A673 (cell line): ENCODE measurements at regions not wholly inside any gene's neighbourhood (a gene's known extent, or its start where the extent isn't known, plus 50 kb on each side); places are given as distances from the start of the nearest gene placed in this dataset.

Experiments used
- BruUV-seq: library from RNA; stranded (reverse); fragments of 400-500 nt; replicated peaks from 2 replicates; lab custom pipeline; 2021; lab: Mats Ljungman, UMichigan
- CTCF ChIA-PET: fragments of 300-600 bp; sonication (Branson Sonifier 250); formaldehyde crosslinking; loops from one replicate; lab custom pipeline; 2022; ENCODE audit warnings: antibody characterized with exemption; lab: Charles Lee
- POLR2A ChIA-PET: fragments of 300-600 bp; sonication (Branson Sonifier 250); formaldehyde crosslinking; loops from one replicate; lab custom pipeline; 2022; ENCODE audit warnings: antibody characterized with exemption; ENCODE audit not compliant: low non-redundant PET; lab: Charles Lee
- DNase-seq: peaks from one replicate; pipeline ENCODE4 v3.0.0-alpha.2; 2015; ENCODE audit warnings: low spot score
- H3K27ac ChIP-seq: fragments of 200-600 bp; sonication (generic); 2 replicates; pipeline ENCODE4 v1.5.1; 2016; ENCODE audit warnings: mixed run types, low read depth, mild to moderate bottlenecking, mixed read lengths, antibody characterized with exemption, low read length; ENCODE audit not compliant: poor library complexity, severe bottlenecking
- H3K27me3 ChIP-seq: fragments of 200-600 bp; sonication (generic); replicated peaks from 2 replicates; pipeline ENCODE4 v1.6.1; 2017; ENCODE audit warnings: mixed run types, low read depth, mild to moderate bottlenecking, mixed read lengths, antibody characterized with exemption, low read length; ENCODE audit not compliant: insufficient read depth, poor library complexity
- H3K36me3 ChIP-seq: fragments of 200-600 bp; sonication (generic); 2 replicates; pipeline ENCODE4 v1.6.1; 2016; ENCODE audit warnings: mixed run types, mild to moderate bottlenecking, mixed read lengths, antibody characterized with exemption, low read length; ENCODE audit not compliant: insufficient read depth, poor library complexity, severe bottlenecking
- H3K4me1 ChIP-seq: fragments of 200-600 bp; sonication (generic); 2 replicates; pipeline ENCODE4 v1.6.1; 2017; ENCODE audit warnings: mixed run types, mild to moderate bottlenecking, mixed read lengths, antibody characterized with exemption, low read length; ENCODE audit not compliant: insufficient read depth, poor library complexity, severe bottlenecking
- H3K4me3 ChIP-seq: fragments of 200-600 bp; sonication (generic); 2 replicates; pipeline ENCODE4 v1.5.1; 2016; ENCODE audit warnings: low read depth, mixed run types, mild to moderate bottlenecking, mixed read lengths, low read length; ENCODE audit not compliant: poor library complexity, severe bottlenecking
- H3K9me3 ChIP-seq: fragments of 200-600 bp; sonication (generic); 2 replicates; pipeline ENCODE4 v1.6.1; 2016; ENCODE audit warnings: mixed run types, low read depth, mild to moderate bottlenecking, mixed read lengths, antibody characterized with exemption, low read length; ENCODE audit not compliant: poor library complexity, severe bottlenecking
- EZH2 ChIP-seq: fragments of 200-600 bp; sonication (generic); IDR thresholded peaks from 2 replicates; pipeline ENCODE4 v1.6.1; 2017; ENCODE audit warnings: borderline replicate concordance, low read depth, mild to moderate bottlenecking, mixed read lengths, antibody characterized with exemption, low read length; ENCODE audit not compliant: poor library complexity, severe bottlenecking
- intact Hi-C: fragments of 100-400 bp; cut with micrococcal nuclease; formaldehyde crosslinking; loops from one replicate; pipeline ENCODE4 v1.10.0; 2022; ENCODE audit not compliant: unreplicated experiment
- TF ChIP-seq, protein P1 (sequence below): fragments of 300-800, 200-600 bp; sonication (generic); conservative IDR thresholded peaks from 2 replicates; pipeline ENCODE4 v1.5.1; 2017; ENCODE audit warnings: low read depth, mild to moderate bottlenecking, antibody characterized with exemption, low read length, moderate library complexity, mixed read lengths

DNA sequence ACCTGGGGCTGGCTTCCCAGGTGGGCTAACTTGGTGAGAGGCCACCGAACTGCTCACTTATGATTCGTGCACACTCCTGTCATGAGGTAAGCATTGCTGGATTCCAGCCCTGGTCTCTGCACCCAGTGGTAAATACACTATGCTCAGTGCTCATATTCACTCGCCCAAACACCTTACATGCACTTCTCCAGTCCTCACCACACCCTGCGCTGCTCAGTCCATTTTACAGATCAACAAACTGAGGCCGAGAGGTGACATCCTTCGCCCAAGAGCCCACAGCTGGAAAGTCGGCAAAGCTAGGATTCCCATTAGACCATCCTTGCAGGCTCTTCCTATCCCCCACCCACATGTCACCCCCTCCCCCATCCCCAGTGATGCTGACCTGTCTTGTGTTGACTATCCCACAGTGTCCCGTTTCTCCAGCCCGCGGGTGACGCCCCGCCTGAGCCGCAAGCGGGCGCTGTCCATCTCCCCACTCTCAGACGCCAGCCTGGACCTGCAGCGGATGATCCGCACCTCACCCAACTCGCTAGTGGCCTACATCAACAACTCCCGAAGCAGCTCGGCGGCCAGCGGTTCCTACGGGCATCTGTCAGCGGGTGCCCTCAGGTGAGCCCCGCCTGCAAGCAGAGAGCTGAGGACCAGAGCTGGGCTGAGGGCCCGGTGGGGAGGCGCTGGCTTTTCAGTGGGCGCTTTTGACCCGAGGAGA, 232.8 kb downstream of the GLI2 start:
- ChIA-PET POLR2A (no interaction called here), CTCF (no interaction called here)
- H3K4me1 ChIP-seq, result no peaks in the 10 kb centered on the region
- H3K27me3 ChIP-seq, result no peaks in the 10 kb centered on the region
- H3K36me3 ChIP-seq, result no peaks in the 10 kb centered on the region
- H3K27ac ChIP-seq, result no peak overlapping the region
- no peaks in the 10 kb centered on the region for H3K9me3 ChIP-seq
- no peak overlapping the region for H3K4me3 ChIP-seq
- BruUV-seq, result no TSS peak
- no peak for DNase-seq
- intact Hi-C loops, result no loop called here
- no peak for TF ChIP-seq EZH2
- TF ChIP-seq, protein P1, sequence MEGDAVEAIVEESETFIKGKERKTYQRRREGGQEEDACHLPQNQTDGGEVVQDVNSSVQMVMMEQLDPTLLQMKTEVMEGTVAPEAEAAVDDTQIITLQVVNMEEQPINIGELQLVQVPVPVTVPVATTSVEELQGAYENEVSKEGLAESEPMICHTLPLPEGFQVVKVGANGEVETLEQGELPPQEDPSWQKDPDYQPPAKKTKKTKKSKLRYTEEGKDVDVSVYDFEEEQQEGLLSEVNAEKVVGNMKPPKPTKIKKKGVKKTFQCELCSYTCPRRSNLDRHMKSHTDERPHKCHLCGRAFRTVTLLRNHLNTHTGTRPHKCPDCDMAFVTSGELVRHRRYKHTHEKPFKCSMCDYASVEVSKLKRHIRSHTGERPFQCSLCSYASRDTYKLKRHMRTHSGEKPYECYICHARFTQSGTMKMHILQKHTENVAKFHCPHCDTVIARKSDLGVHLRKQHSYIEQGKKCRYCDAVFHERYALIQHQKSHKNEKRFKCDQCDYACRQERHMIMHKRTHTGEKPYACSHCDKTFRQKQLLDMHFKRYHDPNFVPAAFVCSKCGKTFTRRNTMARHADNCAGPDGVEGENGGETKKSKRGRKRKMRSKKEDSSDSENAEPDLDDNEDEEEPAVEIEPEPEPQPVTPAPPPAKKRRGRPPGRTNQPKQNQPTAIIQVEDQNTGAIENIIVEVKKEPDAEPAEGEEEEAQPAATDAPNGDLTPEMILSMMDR, result no peak

DNA sequence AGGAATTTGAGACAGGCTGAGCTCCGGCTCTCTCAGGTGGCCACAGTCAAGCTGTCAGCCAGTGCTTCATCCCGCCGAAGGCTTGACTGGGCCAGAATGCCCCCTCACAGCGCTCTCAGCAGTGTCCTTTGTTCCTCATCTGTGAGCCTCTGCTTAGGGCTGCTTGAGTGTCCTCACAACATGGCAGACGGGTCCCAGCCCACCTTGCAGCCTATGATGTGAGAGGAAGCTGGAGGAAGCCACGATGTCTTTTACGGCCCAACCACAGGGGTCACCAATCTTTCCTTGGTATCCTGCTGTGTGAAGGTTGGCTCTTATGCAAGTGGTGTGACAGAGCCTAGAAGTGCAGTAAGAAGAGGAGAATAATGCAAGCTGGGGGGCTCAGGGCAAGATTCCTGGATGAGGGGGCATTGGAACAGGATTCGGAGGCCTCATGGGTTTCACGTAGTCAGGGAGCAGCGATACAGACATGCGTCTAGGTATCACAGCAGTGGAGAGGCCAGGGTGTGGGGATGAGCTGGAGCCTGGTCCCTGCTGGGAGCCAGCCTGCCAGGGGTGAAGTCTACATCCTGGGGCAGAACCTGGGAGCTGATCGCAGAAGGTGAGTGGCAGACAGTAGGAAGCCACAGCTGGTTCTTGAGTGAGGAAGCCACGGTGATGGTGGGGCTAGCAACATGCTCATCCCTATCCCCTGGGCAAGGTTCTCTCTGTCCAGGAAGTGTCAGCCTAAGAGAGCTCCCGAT, 234.1 kb downstream of the GLI2 start:
- Histone ChIP-seq H3K4me3 (no peak overlapping the region), H3K27ac (no peak overlapping the region), H3K9me3 (no peaks in the 10 kb centered on the region), H3K36me3 (no peaks in the 10 kb centered on the region), H3K27me3 (no peaks in the 10 kb centered on the region), H3K4me1 (no peaks in the 10 kb centered on the region)
- BruUV-seq, result no TSS peak
- CTCF ChIA-PET, result no interaction called here
- POLR2A ChIA-PET, result no interaction called here
- TF ChIP-seq, protein P1, result no peak
- TF ChIP-seq EZH2, result no peak
- DNase-seq, result no peak
- intact Hi-C loops, result no loop called here

DNA sequence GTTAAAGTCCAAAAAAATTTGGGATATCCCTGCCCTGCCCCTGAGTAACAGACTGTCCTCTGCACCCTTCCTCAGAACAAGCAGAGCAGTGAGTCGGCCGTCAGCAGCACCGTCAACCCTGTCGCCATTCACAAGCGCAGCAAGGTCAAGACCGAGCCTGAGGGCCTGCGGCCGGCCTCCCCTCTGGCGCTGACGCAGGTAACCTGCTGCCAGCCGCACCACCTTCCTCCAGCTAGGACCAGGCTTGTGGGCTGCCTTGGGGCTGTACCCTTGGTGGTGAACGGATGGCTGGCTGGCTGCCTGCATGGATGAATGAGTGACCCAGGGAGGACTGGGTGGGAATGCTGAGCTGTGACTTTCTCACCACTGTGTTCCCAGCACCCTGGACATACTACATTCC, 236.2 kb downstream of the GLI2 start:
- no TSS peak for BruUV-seq
- no peak for DNase-seq
- ChIA-PET POLR2A (no interaction called here), CTCF (no interaction called here)
- no peaks in the 10 kb centered on the region for H3K9me3 ChIP-seq
- H3K4me3 ChIP-seq, result no peak overlapping the region
- H3K36me3 ChIP-seq, result no peaks in the 10 kb centered on the region
- intact Hi-C loops, result no loop called here
- no peaks in the 10 kb centered on the region for H3K27me3 ChIP-seq
- no peaks in the 10 kb centered on the region for H3K4me1 ChIP-seq
- no peak for TF ChIP-seq EZH2
- TF ChIP-seq, protein P1, result no peak
- no peak overlapping the region for H3K27ac ChIP-seq
